NCI-H2029 treated with DMSO at 0.1 percent for 48 hours (cell line): ENCODE measurements at regions not wholly inside any gene's neighbourhood (a gene's known extent, or its start where the extent isn't known, plus 50 kb on each side); places are given as distances from the start of the nearest gene placed in this dataset.

Source experiments
- DNase-seq: peaks from one replicate; lab custom pipeline; 2025; lab: John Stamatoyannopoulos, UW

DNA sequence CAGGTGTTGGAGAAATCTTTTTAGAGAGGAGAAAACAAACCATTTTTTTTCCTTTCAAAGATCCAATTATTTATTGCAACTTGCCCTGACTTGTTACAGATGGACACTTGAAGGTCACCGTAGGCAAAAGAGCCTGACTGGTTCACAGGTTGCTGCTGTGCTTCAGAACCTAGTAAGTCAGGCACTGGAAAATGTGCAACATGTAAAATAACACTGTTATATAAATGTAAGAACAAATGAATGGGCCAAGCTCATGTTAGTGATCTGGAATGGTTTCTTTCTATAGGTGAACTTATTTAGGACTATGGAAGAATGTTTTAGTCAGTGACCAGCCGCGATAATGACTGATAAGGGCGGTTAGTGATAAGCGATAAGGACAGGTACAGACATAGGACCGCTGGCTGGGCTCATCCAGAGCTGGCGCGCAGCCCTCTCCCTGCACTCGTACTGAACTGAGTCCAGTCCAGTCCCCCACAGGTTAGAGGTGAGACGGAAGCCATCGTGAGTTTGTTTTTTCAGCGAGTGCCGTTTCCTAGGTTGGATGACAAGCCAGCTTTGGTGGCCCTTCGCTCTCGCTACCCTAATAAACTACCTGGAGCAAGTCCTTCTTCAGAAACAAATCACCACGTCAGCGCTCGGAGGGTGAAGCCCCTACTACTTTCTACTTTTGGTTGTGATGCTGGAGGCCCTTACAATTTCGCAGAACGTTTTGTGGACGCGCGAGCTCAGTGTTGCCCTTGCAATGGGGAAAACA, 94.4 kb upstream of the PRDM1 start:
- DNase-seq = no peak

DNA sequence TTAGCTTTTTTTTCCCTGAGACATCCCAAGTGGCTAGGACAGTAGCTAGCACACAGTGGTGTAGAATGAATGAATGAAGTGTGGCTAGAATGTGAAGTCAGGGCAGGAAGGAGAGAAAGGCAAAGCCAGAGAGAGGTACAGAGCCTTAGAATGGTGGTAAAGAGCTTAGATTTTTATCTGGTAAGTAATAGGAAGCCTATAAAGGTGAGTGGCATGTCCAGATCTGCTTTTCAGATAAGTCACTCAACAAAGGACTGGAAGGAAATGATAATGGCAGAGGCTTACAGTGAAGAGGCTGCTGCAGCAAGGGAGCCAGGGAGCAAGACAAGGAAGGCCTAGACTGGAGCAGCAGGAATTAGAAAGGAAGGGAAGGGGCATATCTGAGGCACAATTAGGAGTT, 96.0 kb upstream of the PRDM1 start:
- no peak for DNase-seq

DNA sequence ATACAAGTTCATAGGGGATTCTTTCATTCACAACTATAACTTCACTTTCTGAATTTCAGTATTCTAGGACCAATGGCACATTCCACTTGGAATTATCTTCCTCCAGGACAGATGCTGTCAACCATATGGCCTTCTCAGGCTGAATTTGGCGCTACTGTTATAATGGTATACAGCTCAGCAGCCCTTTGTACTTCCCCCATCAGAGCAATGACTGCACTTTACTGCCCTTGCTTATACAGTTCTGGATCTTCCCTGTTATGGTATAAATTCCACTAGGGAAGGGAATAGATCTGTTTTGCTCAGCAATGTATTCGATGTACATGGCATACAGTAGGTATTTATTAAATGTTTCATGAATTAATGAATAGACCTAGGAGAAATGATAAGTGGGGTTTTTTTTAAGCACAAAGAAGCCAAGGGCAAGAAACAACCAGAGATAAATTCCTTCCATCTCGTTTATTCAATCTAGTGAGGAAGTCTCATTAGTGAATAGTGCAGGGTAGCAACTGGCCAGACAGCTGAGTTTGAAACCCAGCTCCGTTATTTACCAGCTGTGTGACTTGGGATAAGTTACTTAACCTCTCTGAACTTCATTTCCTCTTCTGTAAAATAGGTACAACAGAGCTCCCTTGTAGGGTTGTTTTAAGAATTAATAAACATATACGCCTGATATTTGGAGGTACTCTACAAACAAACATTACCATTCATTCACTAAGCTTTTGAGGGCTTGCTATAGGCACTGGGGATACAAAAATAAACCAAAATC, 97.1 kb upstream of the PRDM1 start:
- no peak for DNase-seq

DNA sequence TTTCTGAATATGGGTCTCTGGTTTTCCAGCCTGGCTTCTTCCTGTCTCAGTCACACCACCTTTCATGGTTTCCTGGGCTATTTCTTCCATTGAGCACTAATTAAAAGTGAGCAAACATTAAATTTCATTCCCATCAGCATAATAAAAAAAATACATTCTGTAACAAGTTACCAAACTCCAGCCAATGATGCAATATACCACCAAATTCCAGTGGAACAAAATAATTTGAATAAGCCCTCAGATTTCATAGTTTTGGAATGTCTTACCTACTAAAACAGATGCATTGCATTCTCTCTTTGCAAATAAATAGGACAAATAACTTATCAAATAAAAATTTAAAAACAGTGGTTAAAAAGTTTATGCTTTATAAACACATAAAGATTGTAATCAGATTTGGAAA, 97.8 kb upstream of the PRDM1 start:
- DNase-seq = no peak

DNA sequence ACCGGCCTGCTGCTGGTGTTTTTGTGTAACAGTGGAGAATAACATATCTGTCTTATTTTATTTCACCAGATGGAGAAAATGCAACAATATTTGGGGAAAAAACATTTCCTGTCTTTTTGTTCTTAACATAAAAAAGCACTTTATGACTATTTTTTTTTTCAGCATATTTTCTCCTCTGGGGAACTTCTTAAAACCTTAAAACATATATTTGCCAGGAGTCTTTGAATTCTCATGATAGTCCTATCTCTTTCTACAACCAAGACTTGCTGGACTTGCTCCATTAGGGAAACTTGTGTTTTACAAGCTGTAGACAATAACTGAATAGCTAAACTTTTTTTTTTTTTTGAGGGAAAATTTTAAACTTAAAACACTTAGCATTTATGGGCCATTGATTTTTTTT, 98.6 kb upstream of the PRDM1 start:
- DNase-seq = no peak

DNA sequence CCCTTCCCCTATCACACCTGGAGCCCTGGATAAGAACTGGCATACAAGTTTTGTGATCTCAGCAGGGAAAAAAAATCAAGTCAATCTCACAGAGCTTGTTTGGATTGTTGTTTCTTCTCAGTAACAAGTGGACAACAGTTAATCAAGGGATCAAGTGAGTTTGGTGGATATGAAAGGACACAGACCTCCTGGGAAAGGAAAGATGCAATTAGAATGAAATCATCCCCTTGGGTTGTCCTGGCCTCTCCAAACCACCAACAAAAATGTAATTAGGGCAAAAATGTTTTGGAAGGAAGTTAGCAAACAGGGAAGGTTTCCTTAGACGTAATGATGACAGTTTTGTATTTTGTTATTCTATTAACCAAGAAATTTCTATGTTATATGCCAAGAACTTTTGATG, 99.1 kb upstream of the PRDM1 start:
- no peak for DNase-seq

DNA sequence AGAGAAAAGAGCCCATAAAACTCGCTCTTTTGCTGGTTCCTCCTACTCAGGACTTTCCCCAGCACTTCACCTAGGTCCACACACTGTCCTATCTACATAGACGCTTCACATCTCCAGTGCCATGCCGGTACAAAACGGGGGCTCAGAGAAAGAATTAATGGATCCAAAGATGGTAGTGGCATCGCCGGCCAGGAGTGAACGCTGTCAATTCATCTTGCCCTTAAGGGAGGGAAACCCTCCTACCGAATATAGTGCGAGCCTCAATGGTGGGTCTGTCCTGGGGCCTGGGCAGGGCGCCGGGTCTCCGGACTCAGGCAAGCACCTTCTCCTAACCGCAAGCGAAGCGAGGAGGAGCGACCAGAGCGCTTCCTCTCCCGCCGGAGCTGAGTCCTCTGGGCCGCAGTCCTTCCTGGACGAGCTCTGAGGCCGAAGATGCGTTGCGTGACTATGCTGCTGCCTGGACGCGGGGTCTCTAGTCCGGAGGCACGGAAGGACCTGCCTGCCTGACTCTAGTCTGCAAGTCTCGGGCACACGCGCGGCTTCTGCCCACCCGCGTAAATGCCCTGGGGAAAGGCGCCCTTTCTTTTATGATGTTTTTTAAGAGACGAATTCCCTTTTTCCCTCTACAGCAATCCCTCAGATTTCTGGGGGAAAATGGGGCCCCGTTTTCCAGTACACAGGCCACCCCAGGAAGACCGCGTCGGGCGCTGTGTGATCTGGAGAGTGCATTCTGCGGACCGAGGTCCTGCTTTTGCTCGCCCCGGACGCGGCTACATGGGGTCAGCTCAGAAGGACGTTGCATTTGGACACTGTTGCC, 100.1 kb upstream of the PRDM1 start:
- no peak for DNase-seq

DNA sequence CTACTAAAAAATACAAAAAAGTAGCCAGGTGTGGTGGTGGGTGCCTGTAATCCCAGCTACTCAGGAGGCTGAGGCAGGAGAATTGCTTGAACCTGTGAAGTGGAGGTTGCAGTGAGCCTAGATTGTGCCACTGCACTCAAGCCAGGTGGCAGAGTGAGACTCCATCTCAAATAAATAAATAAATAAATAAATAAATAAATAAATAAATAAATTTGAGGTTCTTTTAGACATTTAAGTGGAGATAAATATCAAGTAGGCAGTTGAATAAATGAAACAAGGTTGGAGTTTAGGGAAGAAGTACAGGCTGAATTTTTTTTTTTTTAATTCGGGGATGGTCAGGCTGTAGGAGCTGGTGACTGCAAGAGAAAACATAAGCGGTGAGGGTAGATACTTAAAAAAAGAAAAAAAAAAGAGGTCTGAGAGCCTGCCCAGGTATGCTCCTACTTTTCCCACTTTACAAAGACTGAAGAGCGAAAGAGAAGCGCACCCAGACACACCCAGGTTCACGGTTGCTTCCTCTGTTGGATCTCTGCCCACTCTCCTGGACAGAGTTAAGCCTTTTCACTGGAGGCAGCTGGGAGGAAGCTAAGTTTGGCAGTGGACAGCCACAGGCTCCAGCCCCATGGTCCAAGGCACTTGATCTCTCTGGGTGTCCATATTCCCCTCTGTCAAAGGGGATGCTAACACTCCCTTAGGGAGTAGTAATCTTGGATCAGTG, 100.9 kb upstream of the PRDM1 start:
- peak; percentile 42 for DNase-seq

DNA sequence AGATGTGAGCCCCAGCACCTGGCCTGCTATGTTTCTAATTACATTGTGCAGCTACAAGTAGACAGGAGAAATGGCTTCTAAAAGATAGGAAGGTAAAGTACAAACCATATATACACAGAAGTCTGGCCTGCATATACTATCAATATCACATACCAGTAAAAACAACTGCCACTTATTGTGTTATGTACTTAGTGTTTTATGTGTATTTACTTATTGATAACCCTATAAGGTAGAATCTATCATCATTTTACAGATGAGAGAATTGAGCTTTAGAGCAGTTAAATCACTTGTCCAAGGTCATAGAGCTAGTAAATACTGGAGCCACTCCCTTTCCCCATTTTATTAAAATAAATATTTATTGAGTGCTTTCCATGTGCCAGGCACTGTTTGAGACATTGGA, 102.4 kb upstream of the PRDM1 start:
- DNase-seq = no peak

DNA sequence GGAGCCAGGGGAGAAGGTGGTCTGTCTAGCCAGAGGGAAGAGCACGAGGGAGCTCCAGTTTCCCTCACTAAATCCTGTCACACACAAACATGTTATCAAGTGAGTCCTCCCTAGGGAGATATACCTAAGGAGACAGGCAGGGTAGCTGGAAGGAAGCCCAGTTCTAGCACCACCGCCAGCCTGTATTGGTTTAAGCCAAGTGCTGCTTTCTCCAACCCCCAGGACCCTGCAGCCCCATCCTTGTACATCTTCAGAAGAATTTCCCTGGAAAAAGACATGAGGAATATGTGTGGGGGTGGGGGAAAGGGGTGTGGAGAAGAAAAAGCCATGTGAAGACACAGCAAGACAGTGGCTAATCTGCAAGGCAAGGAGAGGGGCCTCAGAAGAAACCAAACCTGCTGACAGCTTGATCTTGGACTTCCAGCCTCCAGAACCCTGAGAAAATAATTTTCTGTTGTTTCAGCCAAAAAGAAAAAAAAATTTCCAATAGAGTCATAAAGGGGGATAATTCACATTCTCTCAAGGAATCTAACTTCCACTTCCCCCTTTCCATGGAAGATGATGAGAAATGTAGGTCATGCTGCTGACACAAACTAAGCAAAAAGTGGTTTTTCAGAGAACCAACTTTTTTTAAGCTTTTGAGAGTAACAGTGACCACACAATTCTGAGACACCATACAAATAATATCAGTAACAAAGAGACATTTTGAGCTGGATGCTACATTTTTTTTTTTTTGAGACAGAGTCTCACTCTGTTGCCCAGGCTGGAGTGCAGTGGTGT, 103.2 kb upstream of the PRDM1 start:
- no peak for DNase-seq

DNA sequence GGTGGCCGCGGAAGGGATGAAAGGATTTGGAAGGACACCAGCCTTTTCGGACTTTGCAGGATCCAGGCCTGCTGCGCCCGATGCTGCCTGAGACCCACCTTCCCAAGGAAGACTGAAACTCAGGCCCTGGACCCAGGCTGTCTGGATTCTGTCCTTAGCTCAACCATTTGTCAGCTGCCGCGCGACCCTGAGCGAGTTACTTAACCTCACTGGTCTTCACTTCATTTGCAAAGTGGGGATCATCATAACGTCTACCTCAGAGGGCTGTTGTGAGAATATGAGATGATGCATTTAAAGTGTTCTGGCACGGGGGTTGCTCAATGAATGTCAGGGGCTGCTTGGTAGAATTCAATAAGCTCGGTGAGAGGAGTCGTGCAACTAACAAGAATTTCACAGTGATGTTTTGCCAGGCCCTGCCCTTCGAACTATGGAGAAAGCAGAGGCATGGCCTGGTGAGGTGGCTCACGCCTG, 104.2 kb upstream of the PRDM1 start:
- DNase-seq = no peak

DNA sequence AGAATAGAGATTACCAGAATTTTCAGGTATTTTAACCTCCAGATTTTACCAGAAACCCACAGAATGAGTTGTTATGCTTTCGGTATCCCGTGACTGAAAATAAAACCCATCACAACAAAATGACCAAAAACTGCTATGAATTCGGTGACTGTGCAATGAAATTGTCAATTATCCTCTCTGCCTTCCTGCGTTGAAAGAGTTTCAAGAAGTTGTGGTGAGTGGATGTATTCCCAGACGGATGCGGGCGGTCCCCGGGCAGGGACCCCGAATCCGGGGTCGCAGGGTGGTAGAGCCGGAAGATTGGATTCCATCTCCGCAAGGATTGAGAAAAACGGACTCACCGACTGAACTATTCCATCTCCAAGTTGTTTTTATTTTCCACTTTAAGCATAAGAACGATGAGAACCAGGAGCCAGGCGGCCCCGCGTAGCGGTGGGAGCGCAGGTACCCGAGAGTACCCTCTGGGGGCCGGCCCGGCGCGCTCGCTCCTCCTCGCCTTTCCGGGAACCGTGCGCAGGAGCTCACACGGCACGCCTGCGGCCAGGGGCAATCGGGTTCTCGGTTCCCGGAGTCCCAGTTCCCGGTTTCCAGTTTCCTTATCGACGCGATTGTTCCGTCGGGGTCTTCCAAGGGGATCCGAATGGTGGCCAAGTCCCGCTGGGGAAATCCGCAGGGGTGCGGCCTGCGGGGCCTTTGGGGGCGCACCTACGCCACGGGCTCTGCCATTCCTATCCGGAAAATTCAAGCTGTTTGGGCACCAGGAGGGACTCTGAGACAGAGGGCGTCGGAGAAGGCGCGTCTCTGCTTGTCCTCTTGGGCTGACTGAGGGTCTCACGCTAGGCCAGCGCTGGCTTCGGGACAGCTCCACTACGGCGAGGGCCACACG, 104.9 kb upstream of the PRDM1 start:
- DNase-seq = no peak

DNA sequence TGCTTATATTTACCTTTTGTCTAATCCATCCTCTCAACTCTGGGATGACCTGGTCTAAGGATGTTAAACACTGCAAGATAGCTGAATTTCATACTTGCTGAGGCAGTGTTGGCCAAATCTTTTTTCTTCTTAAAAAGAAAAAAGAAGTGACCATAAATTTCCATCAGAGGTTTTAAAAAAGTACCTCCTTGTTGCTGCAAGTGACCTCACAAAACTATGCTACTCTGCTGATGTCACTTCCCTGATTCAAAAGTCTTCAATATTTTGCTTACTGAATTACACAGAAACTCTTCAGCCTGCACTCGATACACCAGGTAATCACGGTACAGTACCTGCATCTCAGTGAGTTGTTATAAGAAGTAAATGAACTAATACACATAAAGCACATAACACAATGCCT, 107.2 kb upstream of the PRDM1 start:
- no peak for DNase-seq

DNA sequence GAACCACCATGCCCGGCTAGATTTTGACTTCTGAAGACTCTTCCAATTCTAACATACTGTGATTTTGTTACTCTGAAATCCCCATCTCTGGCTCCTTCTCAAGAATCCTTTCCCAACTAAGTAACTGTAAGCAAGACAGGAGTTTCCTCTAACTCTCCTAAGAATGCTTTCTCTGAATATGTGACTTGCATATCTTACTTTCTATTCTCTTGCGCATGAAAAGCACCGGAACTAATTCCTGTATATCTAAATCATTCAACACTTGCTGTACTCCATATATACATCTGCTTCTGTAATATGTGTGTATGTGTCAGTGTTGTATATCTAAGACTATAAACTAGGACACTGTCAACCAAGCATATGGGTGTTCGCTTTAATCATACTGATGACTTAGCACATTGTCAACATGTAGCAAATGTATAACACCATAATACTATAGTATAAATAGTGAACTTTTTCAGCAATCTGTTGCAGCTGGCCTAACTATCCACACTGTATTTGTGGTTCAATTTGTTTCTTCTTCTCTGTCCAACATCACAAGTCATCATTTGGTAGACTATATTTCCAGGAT, 108.1 kb upstream of the PRDM1 start:
- DNase-seq = no peak

DNA sequence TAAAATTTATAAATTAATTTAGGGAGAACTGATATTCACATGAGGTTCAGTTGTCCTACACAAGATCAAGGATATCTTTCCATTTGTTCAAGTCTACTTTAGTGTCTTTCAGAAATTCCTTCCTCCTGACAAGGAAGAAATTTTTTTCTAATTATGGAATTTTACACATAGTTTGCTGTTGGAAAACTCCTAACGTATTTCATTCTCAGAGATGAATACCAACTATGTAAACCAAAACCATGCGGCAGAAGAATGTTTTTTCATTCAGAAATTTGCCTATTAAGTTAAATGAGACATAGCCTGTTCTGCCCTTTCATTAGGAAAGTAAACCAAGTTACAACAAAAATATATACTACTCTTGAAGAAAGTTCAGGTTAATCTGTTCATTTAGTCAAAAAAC, 111.2 kb upstream of the PRDM1 start:
- DNase-seq = no peak

DNA sequence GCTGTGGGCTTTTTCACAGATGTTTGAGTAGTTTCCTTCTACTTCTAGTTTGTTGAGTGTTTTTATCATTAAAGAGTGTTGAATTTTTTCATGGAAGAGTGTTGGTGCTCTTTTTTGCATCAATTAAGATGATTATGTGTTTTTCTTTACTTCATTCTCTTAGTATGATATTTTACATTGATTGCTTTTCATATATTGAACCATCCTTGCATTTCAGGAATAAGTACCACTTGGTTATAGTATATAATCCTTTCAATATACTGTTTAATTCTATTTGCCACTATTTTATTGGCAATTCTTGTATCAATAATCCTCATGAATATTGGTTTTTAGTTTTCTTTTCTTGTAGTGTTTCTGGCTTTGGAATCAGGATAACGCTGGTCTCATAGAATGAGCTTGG, 113.7 kb upstream of the PRDM1 start:
- DNase-seq = no peak

DNA sequence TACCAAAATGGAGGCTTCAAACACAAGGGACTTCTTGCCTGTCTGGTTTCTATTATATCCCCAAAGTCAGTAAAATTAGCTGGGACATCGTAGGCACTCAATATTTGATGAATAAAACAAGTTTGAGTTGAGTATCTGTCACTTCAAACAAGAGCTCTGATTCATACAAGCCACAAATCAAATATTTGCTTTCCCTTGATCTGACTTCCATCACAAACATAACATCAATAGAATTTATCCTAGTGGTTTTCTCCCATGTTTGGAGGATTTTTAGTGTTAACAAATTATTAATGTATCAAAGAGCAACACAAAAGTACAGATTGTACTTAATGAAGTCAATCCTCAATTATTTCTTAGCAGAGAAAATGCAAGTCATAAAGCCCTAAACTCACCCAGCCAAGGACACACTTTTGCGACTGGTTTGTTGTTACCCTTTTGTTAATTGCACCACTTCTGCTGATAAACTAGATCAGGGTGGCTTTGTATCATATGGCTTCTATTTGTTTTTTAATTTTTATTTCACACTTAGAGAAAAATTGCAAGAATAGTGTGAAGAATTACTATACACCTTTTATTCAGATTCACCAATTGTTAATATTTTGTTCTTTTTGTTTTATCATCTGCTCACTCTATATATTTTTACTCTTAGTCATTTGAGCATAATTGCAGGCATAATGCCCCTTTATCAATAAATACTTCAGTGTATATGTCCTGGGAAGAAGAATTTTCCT, 117.4 kb upstream of the PRDM1 start:
- DNase-seq = peak; percentile 29

DNA sequence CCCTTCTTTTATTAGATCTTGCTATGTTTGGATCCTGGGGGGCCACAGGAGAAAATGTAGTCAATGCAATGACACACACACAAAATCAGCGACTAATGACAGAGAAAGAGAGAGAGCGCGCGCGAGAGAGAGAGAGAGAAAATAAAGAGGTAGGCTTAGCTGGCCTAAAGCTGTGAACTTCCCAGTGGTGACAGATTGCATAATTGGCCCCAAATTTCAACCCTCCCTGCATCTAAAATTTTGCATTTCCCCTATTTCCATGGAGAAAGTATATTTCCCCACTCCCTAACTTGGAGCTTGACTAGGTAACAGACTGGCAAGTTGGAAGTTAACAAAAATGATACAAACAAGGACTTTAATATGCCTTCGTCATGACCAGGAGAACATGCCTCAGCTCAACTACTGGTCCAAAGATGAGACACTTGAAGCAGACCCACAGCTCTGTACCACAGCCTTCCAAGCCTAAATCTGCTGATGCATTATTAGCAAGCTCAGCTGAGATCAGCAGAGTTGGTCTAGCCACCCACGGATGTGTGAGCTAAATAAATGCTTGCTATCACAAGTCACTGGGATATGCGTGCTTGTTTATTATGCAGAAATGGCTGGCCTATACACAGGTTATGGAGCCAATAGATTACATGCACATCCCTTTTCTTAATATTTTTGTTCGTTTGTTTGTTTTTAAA, 118.1 kb upstream of the PRDM1 start:
- DNase-seq = no peak

DNA sequence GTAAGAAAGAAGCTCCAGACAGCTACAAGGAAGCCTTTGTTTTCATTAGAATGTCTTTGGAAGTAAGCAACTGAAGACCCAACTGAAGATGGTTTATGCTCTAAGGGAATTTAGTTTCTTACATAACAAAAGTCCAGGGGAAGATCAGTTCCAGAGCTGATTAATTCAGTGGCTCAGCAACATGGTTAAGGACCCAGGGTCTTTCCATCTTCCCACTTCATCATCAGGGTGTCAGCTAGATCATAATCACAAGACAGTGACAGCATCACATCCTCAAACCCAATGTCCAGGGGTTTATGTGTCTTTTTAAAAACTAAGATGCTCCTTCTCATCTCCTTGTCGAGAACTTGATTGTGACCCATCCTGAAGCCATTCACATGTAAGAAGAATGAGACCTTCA, 119.7 kb upstream of the PRDM1 start:
- no peak for DNase-seq
